ENCODE measurements at regions not wholly inside any gene's neighbourhood (a gene's known extent, or its start where the extent isn't known, plus 50 kb on each side); places are given as distances from the start of the nearest gene placed in this dataset.

DNA sequence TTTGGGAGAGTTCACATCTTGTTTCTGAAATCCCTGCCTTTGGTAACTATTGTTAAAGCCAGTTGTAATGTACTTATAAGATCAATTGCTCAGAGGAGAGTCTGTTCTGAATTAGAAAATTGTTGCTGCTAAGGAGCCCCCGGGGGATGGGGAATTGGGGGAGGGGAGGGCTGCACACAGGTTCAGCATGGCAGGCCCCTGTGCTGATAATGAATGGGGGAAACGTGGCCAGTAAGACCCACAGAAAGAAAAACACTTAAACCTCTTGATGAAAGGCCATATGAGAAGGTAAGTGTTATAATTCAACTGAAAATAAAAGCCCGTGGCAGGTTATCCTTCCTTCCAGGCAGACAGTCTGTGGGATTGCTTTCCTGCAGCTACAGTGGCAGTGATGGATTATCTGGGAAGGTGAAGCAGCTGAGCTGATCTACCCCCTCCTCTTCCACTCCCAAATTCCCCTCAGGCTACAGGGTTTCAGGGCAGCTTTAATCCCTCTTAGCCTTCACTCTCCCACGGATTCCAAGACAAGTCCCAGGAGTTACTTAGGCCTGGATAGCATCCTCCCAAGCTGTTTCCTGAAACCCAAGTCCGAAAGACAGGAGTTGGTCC is 398.8 kb downstream of the TBX15 start:
- no peak for DNase-seq (ENCODE audit: low spot score in 2 of 2)
- Histone ChIP-seq H3K36me3 (no peaks in the 10 kb centered on the region), H3K4me1 (no peaks in the 10 kb centered on the region), H3K9me3 (no peaks in the 10 kb centered on the region), H3K27me3 (no peaks in the 10 kb centered on the region), H3K4me3 (no peak overlapping the region), H3K27ac (no peak overlapping the region)
- WGBS: 33% methylated on average over 5 of the region's 5 CpGs
- TF ChIP-seq, protein P1, sequence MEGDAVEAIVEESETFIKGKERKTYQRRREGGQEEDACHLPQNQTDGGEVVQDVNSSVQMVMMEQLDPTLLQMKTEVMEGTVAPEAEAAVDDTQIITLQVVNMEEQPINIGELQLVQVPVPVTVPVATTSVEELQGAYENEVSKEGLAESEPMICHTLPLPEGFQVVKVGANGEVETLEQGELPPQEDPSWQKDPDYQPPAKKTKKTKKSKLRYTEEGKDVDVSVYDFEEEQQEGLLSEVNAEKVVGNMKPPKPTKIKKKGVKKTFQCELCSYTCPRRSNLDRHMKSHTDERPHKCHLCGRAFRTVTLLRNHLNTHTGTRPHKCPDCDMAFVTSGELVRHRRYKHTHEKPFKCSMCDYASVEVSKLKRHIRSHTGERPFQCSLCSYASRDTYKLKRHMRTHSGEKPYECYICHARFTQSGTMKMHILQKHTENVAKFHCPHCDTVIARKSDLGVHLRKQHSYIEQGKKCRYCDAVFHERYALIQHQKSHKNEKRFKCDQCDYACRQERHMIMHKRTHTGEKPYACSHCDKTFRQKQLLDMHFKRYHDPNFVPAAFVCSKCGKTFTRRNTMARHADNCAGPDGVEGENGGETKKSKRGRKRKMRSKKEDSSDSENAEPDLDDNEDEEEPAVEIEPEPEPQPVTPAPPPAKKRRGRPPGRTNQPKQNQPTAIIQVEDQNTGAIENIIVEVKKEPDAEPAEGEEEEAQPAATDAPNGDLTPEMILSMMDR (IDR thresholded peaks at IDR 0.05): no peak
- TF ChIP-seq POLR2A (IDR thresholded peaks at IDR 0.05): no peak
- TF ChIP-seq EP300 (IDR thresholded peaks at IDR 0.05): no peak
- no peak for TF ChIP-seq POLR2AphosphoS5 (IDR thresholded peaks at IDR 0.05)

GRCh38 chr1:118588566-118588965 is 399.6 kb downstream of the TBX15 start:
- Histone ChIP-seq H3K4me1 (no peaks in the 10 kb centered on the region), H3K27me3 (no peaks in the 10 kb centered on the region), H3K9me3 (no peaks in the 10 kb centered on the region), H3K4me3 (no peak overlapping the region), H3K27ac (no peak overlapping the region), H3K36me3 (no peaks in the 10 kb centered on the region)
- no peak for TF ChIP-seq EP300 (IDR thresholded peaks at IDR 0.05)
- no peak for DNase-seq (ENCODE audit: low spot score in 2 of 2)

DNA sequence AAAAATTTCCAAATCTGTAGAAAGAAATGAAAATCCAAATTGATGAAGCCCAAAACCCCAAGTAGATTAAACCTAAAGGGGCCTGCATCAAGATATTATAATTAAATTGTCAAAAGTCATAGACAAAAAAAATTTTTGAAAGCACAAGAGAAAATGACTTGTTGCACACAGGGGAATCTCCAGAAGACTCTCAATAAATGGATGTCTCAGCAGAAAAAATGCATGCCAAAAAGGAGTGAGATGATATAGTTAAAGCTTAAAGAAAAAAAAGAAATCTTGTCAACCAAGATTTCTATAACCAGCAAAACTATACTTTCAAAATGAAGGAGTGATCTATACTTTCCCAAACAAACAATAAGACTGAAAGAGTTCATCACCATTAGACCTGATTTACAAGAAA is 393.2 kb upstream of the SPAG17 start:
- Histone ChIP-seq H3K4me1 (no peaks in the 10 kb centered on the region), H3K36me3 (no peaks in the 10 kb centered on the region), H3K27ac (no peak overlapping the region), H3K9me3 (no peaks in the 10 kb centered on the region), H3K27me3 (no peaks in the 10 kb centered on the region), H3K4me3 (no peak overlapping the region)
- TF ChIP-seq EP300 (IDR thresholded peaks at IDR 0.05) (no peak), POLR2AphosphoS5 (IDR thresholded peaks at IDR 0.05) (no peak), POLR2A (IDR thresholded peaks at IDR 0.05) (no peak)
- TF ChIP-seq, protein P1 (IDR thresholded peaks at IDR 0.05): no peak
- no peak for DNase-seq (ENCODE audit: low spot score in 2 of 2)

- Histone ChIP-seq H3K27me3 (no peaks in the 10 kb centered on the region), H3K4me1 (no peaks in the 10 kb centered on the region), H3K4me3 (no peak overlapping the region), H3K27ac (no peak overlapping the region), H3K9me3 (no peaks in the 10 kb centered on the region), H3K36me3 (no peaks in the 10 kb centered on the region)
- WGBS: 98% methylated on average over 2 of the region's 2 CpGs
- DNase-seq (ENCODE audit: low spot score in 2 of 2): no peak
- TF ChIP-seq POLR2AphosphoS5 (IDR thresholded peaks at IDR 0.05) (no peak), POLR2A (IDR thresholded peaks at IDR 0.05) (no peak), EP300 (IDR thresholded peaks at IDR 0.05) (no peak)
- TF ChIP-seq, protein P1 (IDR thresholded peaks at IDR 0.05): no peak
These were observed 390.0 kb upstream of the SPAG17 start for GRCh38 chr1:118575060-118575459.

- H3K27ac ChIP-seq: no peak overlapping the region
- no peaks in the 10 kb centered on the region for H3K9me3 ChIP-seq
- DNase-seq (ENCODE audit: low spot score in 2 of 2): no peak
- H3K36me3 ChIP-seq: no peaks in the 10 kb centered on the region
- TF ChIP-seq POLR2AphosphoS5 (IDR thresholded peaks at IDR 0.05): no peak
- TF ChIP-seq EP300 (IDR thresholded peaks at IDR 0.05): no peak
- TF ChIP-seq, protein P1 (IDR thresholded peaks at IDR 0.05): no peak
- TF ChIP-seq POLR2A (IDR thresholded peaks at IDR 0.05): no peak
- H3K27me3 ChIP-seq: no peaks in the 10 kb centered on the region
- no peaks in the 10 kb centered on the region for H3K4me1 ChIP-seq
- WGBS: 91% methylated on average over 2 of the region's 2 CpGs
- H3K4me3 ChIP-seq: no peak overlapping the region
These were observed 380.1 kb upstream of the SPAG17 start for GRCh38 chr1:118564961-118565703.
